ENCODE measurements at regions not wholly inside any gene's neighbourhood (a gene's known extent, or its start where the extent isn't known, plus 50 kb on each side); places are given as distances from the start of the nearest gene placed in this dataset.

DNA sequence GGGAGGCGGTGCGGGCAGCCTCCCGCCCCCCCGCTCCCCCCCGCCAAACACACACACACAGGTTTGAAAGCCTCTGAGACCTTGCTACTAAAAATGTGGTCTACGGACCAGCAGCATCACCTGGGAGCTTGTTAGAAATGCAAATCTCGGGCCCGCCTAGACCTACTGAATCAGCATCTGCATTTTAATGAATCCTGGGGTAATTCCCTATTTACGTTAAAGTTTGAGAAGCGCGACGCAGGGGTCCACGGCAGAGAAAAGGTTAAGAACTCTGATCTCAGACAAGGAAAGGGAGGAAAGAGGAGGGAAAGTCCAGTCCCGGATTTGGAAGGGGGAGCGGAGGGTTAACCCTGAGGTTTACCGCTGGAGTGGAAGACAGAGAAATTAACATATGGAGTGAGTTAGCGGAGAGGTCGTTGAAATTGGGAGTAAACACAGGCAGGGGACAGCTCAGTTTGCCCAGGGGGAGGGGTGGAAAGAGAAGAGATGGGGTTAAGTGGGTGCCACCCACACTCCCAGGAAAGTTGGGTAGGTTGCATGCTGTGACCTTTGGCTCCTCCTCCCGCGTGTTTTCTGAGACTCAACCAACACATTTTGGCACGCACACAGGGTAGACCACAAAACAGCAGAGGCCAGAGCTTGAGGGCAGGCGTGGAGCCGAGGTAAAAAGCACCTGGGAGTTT is 483.6 kb downstream of the BCOR start:
- Mint-ChIP-seq H3K4me3 (peak overlapping the region; percentile 81), H3K9me3 (no peaks in the 10 kb centered on the region), H3K27me3 (ENCODE audit: low read depth) (no peaks in the 10 kb centered on the region), H3K36me3 (ENCODE audit: low read depth) (no peaks in the 10 kb centered on the region), H3K4me1 (ENCODE audit: low read depth) (peaks cover 24% of the 10 kb centered on the region), H3K27ac (peak overlapping the region; percentile 93)

DNA sequence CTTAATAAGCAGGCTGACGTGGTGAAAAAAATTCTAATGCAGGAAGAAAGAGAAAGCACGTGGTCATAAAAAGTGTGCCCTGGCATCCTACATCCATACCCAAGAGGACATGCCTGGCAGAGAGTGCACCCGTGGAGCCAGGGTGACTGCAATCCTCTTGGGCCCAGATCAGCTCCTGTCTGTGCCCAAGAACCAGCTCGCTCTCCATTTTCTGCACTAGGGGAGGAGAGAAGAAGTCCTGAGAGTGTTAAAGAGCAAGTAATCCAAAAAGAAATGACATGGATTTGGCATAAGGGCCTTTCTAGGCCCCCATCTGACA is 483.1 kb downstream of the BCOR start:
- H3K27ac Mint-ChIP-seq = peak overlapping the region; percentile 93
- no peaks in the 10 kb centered on the region for H3K36me3 Mint-ChIP-seq (ENCODE audit: low read depth)
- no peaks in the 10 kb centered on the region for H3K27me3 Mint-ChIP-seq (ENCODE audit: low read depth)
- H3K4me3 Mint-ChIP-seq = peak overlapping the region; percentile 81
- no peaks in the 10 kb centered on the region for H3K9me3 Mint-ChIP-seq
- H3K4me1 Mint-ChIP-seq (ENCODE audit: low read depth) = peaks cover 24% of the 10 kb centered on the region

DNA sequence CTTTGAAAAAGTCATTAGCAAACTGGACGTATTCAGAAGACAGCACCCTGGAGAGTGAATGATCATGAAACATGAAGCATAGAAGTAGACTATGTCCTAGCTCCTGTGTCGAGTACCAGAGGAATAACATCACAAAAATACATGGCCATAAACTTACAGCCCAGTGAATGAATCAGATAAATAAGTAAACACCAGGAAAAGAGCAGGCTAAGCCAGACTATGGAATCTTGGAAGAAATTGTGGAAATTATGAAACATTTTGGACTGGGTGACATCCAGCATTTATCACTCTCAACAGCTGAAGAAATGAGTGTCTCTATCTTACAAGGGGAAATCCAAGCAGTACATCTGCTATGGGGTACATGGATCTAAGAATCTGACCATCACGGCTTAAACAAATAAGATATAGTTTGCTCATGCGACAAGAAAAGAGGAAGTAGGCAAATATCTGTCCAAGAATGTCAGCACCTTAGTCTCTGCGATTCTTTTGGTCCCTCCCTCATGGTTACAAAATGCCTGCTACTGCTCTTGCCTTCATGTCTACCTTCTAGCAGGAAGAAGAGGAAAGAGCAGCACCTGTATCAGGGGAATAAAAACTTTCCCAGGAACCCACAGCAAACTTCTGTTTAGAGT is 481.5 kb downstream of the BCOR start:
- no peak overlapping the region for H3K4me3 Mint-ChIP-seq

DNA sequence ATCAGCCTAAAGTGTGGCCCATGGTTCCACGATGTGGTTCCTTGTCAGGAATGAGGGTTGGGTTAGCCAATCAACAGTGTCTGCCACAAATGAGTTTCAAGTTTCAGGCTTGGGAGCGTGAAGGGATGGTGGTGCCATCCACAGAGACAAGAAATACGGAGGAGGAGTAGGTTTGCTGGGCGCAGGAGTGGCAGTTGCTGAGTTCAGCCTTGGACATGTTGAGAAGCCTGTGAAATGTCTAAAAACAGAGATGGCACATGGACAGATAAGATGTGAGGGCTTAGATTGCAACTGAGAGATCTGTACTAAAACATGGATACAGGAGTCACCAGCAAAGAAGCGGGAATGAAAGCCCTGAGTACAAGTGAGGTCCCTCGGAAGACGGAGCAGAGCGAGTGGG is 481.0 kb downstream of the BCOR start:
- H3K36me3 Mint-ChIP-seq (ENCODE audit: low read depth) = no peaks in the 10 kb centered on the region
- peaks cover 3% of the 10 kb centered on the region for H3K9me3 Mint-ChIP-seq
- H3K27me3 Mint-ChIP-seq (ENCODE audit: low read depth) = no peaks in the 10 kb centered on the region
- peaks cover 24% of the 10 kb centered on the region for H3K4me1 Mint-ChIP-seq (ENCODE audit: low read depth)
- H3K27ac Mint-ChIP-seq = no peak overlapping the region
- no peak overlapping the region for H3K4me3 Mint-ChIP-seq

More for the DNA sequence above, 481.5 kb downstream of the BCOR start:
- Mint-ChIP-seq H3K36me3 (ENCODE audit: low read depth) (no peaks in the 10 kb centered on the region), H3K27me3 (ENCODE audit: low read depth) (no peaks in the 10 kb centered on the region), H3K4me1 (ENCODE audit: low read depth) (peaks cover 24% of the 10 kb centered on the region), H3K9me3 (no peaks in the 10 kb centered on the region), H3K27ac (no peak overlapping the region)

DNA sequence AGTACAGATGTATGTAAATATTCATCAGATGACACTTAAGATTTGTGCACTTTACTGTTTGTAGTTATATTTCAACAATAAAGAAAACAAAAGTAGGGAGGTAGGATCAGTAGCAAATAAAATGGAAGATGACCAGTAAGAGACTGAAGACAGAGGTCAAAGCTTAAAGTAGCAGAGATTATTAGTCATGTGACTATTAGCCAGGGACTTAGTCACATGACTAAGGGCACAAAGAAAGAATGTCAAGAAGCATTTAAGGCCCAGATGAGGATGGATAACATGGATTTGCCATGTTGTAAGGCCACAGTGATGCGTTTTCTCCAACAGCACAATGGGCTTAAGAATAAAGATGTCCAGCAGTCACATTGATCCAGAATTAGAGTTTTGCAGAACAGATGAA is 479.6 kb downstream of the BCOR start:
- Mint-ChIP-seq H3K27me3 (ENCODE audit: low read depth) (no peaks in the 10 kb centered on the region), H3K27ac (no peak overlapping the region), H3K9me3 (peaks cover 7% of the 10 kb centered on the region), H3K4me3 (no peak overlapping the region), H3K36me3 (ENCODE audit: low read depth) (no peaks in the 10 kb centered on the region), H3K4me1 (ENCODE audit: low read depth) (peaks cover 22% of the 10 kb centered on the region)

DNA sequence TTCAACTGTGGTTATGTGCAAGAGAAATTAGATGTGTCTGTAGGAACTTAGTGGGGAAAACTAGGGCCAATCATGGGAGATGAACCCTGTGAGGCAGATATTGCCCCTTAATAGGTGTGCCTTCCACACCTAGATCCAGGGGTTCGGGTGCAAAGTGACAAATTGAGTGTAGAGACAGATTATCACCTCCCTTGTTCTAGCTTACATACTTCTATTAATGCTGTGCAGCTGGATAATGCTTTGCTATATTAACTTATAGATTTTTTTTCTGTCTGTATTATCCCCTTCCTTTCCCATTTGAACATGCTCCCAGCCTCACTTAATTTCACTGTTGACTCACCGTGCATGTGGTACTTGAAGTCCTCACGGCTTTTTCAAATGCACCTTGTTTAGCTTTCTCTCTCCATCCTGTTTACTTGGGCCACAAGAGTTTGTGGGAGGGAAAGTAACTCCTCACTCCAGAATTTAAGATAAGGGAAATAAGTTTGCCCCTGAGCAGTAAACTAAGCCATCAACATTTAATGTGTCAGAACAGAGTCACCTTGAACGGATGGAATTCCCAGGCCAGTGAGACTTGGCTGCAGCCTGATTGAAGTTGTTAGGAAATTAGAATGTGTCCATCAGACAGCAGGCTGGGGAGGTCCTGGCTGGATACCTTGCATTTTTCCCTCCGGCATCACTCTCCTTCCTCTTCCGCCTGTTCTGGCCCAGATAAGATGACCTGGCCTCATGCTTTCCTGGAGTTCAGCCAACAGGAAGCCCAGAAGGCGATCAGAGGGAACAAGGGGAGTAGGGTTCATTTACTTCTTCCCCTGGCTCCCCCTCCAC is 478.4 kb downstream of the BCOR start:
- H3K27ac Mint-ChIP-seq = no peak overlapping the region
- peaks cover 15% of the 10 kb centered on the region for H3K4me1 Mint-ChIP-seq (ENCODE audit: low read depth)
- peaks cover 7% of the 10 kb centered on the region for H3K9me3 Mint-ChIP-seq
- no peaks in the 10 kb centered on the region for H3K36me3 Mint-ChIP-seq (ENCODE audit: low read depth)
- no peaks in the 10 kb centered on the region for H3K27me3 Mint-ChIP-seq (ENCODE audit: low read depth)
- no peak overlapping the region for H3K4me3 Mint-ChIP-seq

DNA sequence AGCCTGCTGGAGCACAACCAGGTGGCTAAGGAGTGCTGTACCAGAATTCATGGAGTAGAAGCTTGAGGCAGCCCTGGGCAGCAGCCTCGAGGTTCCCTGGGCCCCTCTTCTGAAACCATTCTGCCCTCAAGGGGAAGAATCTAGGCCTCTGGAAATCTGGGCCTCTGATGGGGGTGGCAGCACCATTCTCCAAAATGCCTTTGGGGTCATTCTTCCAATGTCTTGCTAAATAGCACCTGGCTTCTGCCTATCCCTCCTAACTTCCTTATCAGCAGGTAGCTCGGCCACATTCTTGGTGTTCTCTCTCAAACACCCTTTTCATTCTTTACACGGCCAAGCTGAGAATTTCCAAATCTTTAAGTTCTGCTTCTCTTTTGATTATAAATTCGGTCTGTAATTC is 473.6 kb downstream of the BCOR start:
- no peak overlapping the region for H3K27ac Mint-ChIP-seq
- no peaks in the 10 kb centered on the region for H3K36me3 Mint-ChIP-seq (ENCODE audit: low read depth)
- H3K4me3 Mint-ChIP-seq = no peak overlapping the region
- peaks cover 7% of the 10 kb centered on the region for H3K9me3 Mint-ChIP-seq
- no peaks in the 10 kb centered on the region for H3K27me3 Mint-ChIP-seq (ENCODE audit: low read depth)
- peaks cover 4% of the 10 kb centered on the region for H3K4me1 Mint-ChIP-seq (ENCODE audit: low read depth)

DNA sequence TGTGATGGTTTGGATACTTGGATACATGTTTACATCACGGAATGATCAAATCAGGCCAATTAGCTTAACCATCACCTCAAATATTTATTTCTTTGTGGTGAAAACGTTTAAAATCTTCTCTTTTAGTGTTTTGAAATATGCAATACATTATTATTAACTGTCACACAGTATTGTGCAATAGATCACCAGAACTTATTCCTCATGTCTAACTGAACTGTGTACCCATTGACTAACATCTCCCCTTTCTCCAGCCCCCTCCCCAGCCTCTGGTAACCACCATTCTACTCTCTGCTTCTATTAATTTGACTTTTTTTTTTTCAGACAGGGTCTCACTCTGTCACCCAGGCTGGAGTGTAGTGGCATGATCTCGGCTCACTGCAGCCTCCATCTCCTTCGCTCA is 471.9 kb downstream of the BCOR start:
- Mint-ChIP-seq H3K36me3 (ENCODE audit: low read depth) (no peaks in the 10 kb centered on the region), H3K9me3 (peaks cover 7% of the 10 kb centered on the region), H3K27ac (no peak overlapping the region), H3K4me1 (ENCODE audit: low read depth) (peaks cover 10% of the 10 kb centered on the region), H3K27me3 (ENCODE audit: low read depth) (no peaks in the 10 kb centered on the region), H3K4me3 (no peak overlapping the region)

DNA sequence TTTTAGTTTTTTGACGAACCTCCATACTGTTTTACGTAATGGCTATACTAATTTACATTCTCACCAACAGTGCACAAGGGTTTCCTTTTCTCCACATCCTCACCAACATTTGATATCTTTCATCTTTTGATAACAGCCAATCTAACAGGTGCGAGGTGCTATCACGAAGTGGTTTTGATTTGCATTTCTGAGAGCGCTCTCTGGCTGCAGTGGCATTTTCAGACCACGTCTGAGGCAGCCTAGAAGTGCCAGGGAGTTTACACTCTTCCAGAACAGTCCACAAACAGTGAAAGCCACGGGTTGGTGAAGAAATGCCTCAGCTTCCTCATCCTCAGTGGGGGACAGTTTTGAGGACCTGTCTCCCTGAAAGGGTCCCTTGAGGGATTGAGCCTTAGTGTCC is 471.0 kb downstream of the BCOR start:
- peaks cover 4% of the 10 kb centered on the region for H3K9me3 Mint-ChIP-seq
- no peaks in the 10 kb centered on the region for H3K27me3 Mint-ChIP-seq (ENCODE audit: low read depth)
- H3K4me1 Mint-ChIP-seq (ENCODE audit: low read depth) = peaks cover 14% of the 10 kb centered on the region
- no peaks in the 10 kb centered on the region for H3K36me3 Mint-ChIP-seq (ENCODE audit: low read depth)
- no peak overlapping the region for H3K4me3 Mint-ChIP-seq
- H3K27ac Mint-ChIP-seq = no peak overlapping the region

DNA sequence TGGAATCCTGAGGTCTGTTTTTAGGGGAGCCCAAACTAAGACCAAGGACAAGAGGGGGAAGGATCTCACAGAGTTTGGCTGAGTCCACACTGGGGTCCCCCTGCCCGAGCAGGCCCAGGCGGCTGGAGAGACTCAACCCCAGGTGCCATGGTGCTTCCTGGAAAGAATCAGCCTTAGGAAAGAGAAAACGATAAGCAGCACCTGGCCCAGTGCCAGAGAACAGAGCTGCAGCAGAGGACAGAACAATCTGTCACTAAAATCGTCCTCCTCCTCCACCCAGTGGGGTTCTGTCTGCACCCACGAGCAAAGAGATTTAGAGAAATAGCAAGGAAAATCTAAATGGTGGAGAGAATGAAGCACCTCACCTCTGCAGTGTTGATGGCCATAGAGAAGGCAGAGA is 470.5 kb downstream of the BCOR start:
- Mint-ChIP-seq H3K27ac (no peak overlapping the region), H3K9me3 (no peaks in the 10 kb centered on the region), H3K4me1 (ENCODE audit: low read depth) (peaks cover 14% of the 10 kb centered on the region), H3K4me3 (no peak overlapping the region), H3K36me3 (ENCODE audit: low read depth) (no peaks in the 10 kb centered on the region), H3K27me3 (ENCODE audit: low read depth) (no peaks in the 10 kb centered on the region)

DNA sequence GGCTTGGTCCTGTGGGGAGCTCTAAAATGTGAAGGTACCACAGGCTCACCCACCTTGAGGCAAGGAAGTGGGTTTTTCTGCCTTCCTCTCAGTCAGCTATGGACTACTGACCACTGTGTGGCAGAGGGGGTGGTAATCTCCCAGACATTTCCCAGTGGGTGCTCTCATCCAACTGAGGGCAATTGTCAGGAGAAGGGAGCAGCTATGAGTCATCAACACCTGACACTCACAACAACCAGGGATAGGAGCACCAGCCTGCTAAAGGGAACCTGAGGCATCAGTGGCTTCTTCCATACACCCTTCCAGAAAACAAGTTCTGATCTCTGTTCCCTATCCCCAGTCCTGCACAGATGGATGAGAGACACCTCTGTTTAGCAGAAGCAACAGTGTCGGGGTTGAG is 468.8 kb downstream of the BCOR start:
- Mint-ChIP-seq H3K4me1 (ENCODE audit: low read depth) (peaks cover 14% of the 10 kb centered on the region), H3K27me3 (ENCODE audit: low read depth) (no peaks in the 10 kb centered on the region), H3K4me3 (no peak overlapping the region), H3K9me3 (no peaks in the 10 kb centered on the region), H3K36me3 (ENCODE audit: low read depth) (no peaks in the 10 kb centered on the region), H3K27ac (peak overlapping the region; percentile 20)

DNA sequence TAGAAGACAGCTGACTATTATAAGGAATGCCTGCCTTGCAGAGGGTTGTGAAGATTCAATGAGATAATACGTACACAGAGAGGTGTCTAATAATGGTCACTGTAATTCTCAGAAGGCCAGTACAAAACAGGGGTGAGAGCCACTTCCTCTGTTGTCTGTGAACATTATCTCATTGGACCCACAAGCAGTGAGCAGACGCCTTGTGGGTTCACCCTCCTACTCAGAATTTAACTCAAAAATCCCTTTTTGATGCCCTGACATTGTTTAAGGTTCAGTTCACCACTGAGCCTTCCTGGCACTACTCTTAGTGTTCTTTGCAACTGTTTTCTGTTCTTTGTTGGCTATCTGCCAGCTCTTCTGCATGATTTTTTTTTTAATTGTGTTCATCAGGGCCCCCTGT is 467.4 kb downstream of the BCOR start:
- Mint-ChIP-seq H3K4me1 (ENCODE audit: low read depth) (peaks cover 14% of the 10 kb centered on the region), H3K4me3 (no peak overlapping the region), H3K9me3 (no peaks in the 10 kb centered on the region)

DNA sequence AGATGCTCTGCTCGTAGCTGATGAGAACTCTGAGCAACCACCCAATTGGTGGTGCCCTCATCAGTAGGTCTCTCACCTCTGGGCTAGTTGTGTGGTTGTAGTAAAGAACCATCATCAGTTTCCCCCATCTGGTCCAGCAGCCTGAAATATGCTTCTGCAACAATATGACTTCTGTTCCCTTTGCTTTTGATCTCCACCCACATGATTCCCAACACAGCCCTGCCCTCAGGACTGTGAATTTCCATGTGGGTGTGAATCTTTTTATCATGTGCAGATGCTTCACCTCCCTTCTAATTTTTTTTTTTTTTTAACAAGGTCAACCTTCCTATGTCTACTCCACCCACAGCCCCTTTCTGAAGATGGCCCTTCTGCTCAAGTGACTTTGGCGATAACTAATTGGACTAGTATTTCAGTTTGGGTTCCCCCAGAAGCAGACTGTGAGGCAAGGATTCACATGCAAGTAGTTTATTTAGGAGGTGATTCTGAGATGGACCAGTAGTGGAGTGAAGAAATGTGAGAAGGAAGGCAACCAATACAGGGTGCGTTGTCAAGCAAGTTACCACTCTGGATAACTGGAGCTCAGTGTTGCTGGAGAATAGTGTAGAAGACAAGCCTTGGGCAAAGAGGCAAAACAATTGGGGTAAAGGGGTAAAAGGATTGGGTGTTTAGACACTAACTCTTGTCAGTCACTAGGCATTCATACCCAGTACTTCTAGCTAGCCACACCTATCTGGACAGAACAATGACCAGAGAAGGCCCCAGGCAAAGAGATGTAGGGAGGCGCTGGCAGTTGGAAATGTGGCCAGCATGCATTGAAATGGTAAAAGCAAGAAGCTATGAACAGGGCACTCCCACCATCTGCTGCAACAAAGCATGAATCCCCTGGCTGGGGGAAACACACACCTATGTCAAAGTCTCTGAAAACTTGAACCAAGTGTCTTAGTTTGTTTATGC is 466.2 kb downstream of the BCOR start:
- Mint-ChIP-seq H3K27ac (no peak overlapping the region), H3K4me1 (ENCODE audit: low read depth) (peaks cover 14% of the 10 kb centered on the region), H3K27me3 (ENCODE audit: low read depth) (no peaks in the 10 kb centered on the region), H3K9me3 (no peaks in the 10 kb centered on the region), H3K36me3 (ENCODE audit: low read depth) (no peaks in the 10 kb centered on the region), H3K4me3 (no peak overlapping the region)

More for the DNA sequence above, 467.4 kb downstream of the BCOR start:
- Mint-ChIP-seq H3K27me3 (ENCODE audit: low read depth) (no peaks in the 10 kb centered on the region), H3K27ac (peak overlapping the region; percentile 57), H3K36me3 (ENCODE audit: low read depth) (no peaks in the 10 kb centered on the region)

DNA sequence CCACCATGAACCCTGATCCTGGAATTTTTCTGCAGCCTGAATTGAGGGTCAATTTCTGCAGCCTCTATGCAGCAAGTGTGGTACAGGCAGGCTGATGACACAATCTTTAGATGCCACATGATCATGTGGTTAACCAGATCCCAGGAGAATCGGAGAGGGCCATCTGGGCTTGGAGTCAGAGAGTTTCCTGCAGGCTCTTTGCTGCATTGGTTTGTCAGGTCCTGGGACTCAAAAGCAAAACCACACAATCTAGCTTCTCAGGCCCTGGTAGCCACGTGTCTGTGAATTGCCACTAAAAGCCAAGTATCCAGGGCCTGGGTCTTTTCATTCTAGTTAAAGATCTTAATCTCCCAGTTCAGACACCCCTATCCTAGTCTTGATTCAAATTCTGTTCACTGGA is 464.5 kb downstream of the BCOR start:
- no peak overlapping the region for H3K27ac Mint-ChIP-seq
- H3K4me1 Mint-ChIP-seq (ENCODE audit: low read depth) = peaks cover 10% of the 10 kb centered on the region
- no peaks in the 10 kb centered on the region for H3K36me3 Mint-ChIP-seq (ENCODE audit: low read depth)
- H3K4me3 Mint-ChIP-seq = no peak overlapping the region
- H3K27me3 Mint-ChIP-seq (ENCODE audit: low read depth) = no peaks in the 10 kb centered on the region
- H3K9me3 Mint-ChIP-seq = no peaks in the 10 kb centered on the region
